HepG2 (cell line): ENCODE measurements at regions not wholly inside any gene's neighbourhood (a gene's known extent, or its start where the extent isn't known, plus 50 kb on each side); places are given as distances from the start of the nearest gene placed in this dataset.

ENCODE experiments used
- ATAC-seq: fragments of 200-7000 bp; cut with Tn5 transposase; 3 replicates; pipeline ENCODE4 v1.9.1; 2020; ENCODE audit warnings: mild to moderate bottlenecking, moderate library complexity
- BruUV-seq: library from RNA; stranded (reverse); fragments of 400-500 nt; replicated peaks from 2 replicates; lab custom pipeline; 2021; lab: Mats Ljungman, UMichigan
- CTCF ChIA-PET: fragments of 300-600 bp; formaldehyde crosslinking; extraction: SDS; loops from one replicate; lab custom pipeline; 2021; ENCODE audit warnings: low total read pairs, inconsistent platforms, low intra/inter-chr PET ratio; lab: Yijun Ruan, JAX
- POLR2A ChIA-PET: fragments of 350-600 bp; sonication (Branson Sonifier 250); formaldehyde crosslinking; loops from one replicate; lab custom pipeline; 2020; ENCODE audit warnings: antibody characterized with exemption, inconsistent platforms; lab: Yijun Ruan, JAX
- DNase-seq: peaks from one replicate; pipeline ENCODE4 v3.0.0-alpha.2; 2015; ENCODE audit warnings: low spot score
- FAIRE-seq: peaks from 3 replicates; lab custom pipeline; 2011; peaks lifted over from hg19 to GRCh38; lab: Jason Lieb, UNC
- H2AFZ ChIP-seq: one replicate; pipeline ENCODE4 v1.6.1; 2011; ENCODE audit warnings: low read length, inconsistent platforms
- H3K27ac ChIP-seq: fragments of 300-600 bp; 3 replicates; pipeline ENCODE4 v1.8.0; 2011; ENCODE audit warnings: mixed run types, mild to moderate bottlenecking, mixed read lengths, low read length, inconsistent platforms; ENCODE audit not compliant: insufficient read depth; ENCODE audit errors: extremely low read length
- H3K27me3 ChIP-seq, 2 experiments: fragments of 200-600 bp in 1 of 2; 2 replicates in 1 of 2; 3 replicates in 1 of 2; pipeline versions ENCODE4 v1.6.0 to v1.8.0; 2011; ENCODE audit warnings: low read length in 2 of 2, mild to moderate bottlenecking in 2 of 2, moderate library complexity in 2 of 2, inconsistent platforms in 1 of 2; ENCODE audit not compliant: insufficient read depth in 2 of 2, control insufficient read depth in 1 of 2
- H3K36me3 ChIP-seq, 2 experiments: fragments of 200-600 bp in 1 of 2; replicated peaks in 1 of 2; 2 replicates in 1 of 2; 3 replicates in 1 of 2; pipeline versions ENCODE4 v1.5.1 to v1.8.0; 2011; ENCODE audit warnings: low read length in 2 of 2, inconsistent platforms in 1 of 2; ENCODE audit not compliant: insufficient read depth in 2 of 2, control insufficient read depth in 1 of 2
- H3K4me1 ChIP-seq: 2 replicates; pipeline ENCODE4 v1.5.1; 2012; ENCODE audit warnings: low read length, inconsistent platforms; ENCODE audit not compliant: insufficient read depth
- H3K4me2 ChIP-seq: 2 replicates; pipeline ENCODE4 v1.6.0; 2011; ENCODE audit warnings: low read depth, low read length, inconsistent platforms
- H3K4me3 ChIP-seq, 3 experiments: fragments of 200-600 bp in 1 of 3; sonication (generic), shearing (Covaris generic) in 1 of 3; replicated peaks in 1 of 3; 2 replicates each; pipeline ENCODE4 v1.5.1; 2011 to 2016; ENCODE audit warnings: low read length in 3 of 3, inconsistent platforms in 2 of 3, low read depth in 2 of 3, mild to moderate bottlenecking in 2 of 3, control low read depth in 1 of 3, mixed read lengths in 1 of 3; ENCODE audit not compliant: insufficient read depth in 1 of 3
- H3K79me2 ChIP-seq: one replicate; pipeline ENCODE4 v1.6.1; 2011; ENCODE audit warnings: low read length, inconsistent platforms; ENCODE audit not compliant: insufficient read depth
- H3K9ac ChIP-seq: 2 replicates; pipeline ENCODE4 v1.6.0; 2011; ENCODE audit warnings: mild to moderate bottlenecking, low read depth, low read length, inconsistent platforms; ENCODE audit not compliant: insufficient read depth
- H3K9me3 ChIP-seq: 2 replicates; pipeline ENCODE4 v1.5.1; 2012; ENCODE audit warnings: mild to moderate bottlenecking, low read length
- H4K20me1 ChIP-seq: 2 replicates; pipeline ENCODE4 v1.6.0; 2011; ENCODE audit warnings: inconsistent platforms, mild to moderate bottlenecking, low read length, moderate library complexity; ENCODE audit not compliant: insufficient read depth
- CCDC6 ChIP-seq: sonication (generic); formaldehyde crosslinking; IDR thresholded peaks from 2 replicates; pipeline ENCODE4 v1.8.1; 2022; ENCODE audit warnings: mild to moderate bottlenecking, missing genetic modification reagents, moderate library complexity
- CENPT ChIP-seq: sonication (generic); formaldehyde crosslinking; IDR thresholded peaks from 2 replicates; pipeline ENCODE4 v1.8.0; 2022; ENCODE audit warnings: low read depth, mild to moderate bottlenecking, moderate library complexity, missing genetic modification reagents
- FOXP1 ChIP-seq, 2 experiments: fragments of 450-650 bp in 1 of 2; IDR thresholded peaks; 2 replicates each; pipeline ENCODE4 v1.6.1; 2017 to 2018; ENCODE audit warnings: antibody characterized with exemption in 1 of 2
- ZNF501 ChIP-seq: sonication (generic); formaldehyde crosslinking; IDR thresholded peaks from 2 replicates; pipeline ENCODE4 v1.5.1; 2020; ENCODE audit warnings: mild to moderate bottlenecking, moderate library complexity, missing genetic modification reagents
- ZNF670 ChIP-seq: sonication (generic); formaldehyde crosslinking; IDR thresholded peaks from 2 replicates; pipeline ENCODE4 v1.8.0; 2022; ENCODE audit warnings: mild to moderate bottlenecking, missing genetic modification reagents, borderline replicate concordance
- WGBS: methylation state at CpG from one replicate; pipeline ENCODE4 v1.1.6; 2017; ENCODE audit warnings: low lambda C conversion rate; 5-methylcytosine and 5-hydroxymethylcytosine counted together
- in situ Hi-C: cut with HindIII; loops from 2 replicates; pipeline ENCODE4 v1.10.0; 2017; ENCODE audit warnings: low pct_unique_long_range_greater_than_20kb; ENCODE audit not compliant: extremely low pct_ligation_motif_present
- intact Hi-C: fragments of 100-400 bp; cut with micrococcal nuclease; formaldehyde crosslinking; loops from one replicate; pipeline ENCODE4 v1.10.0; 2022; ENCODE audit not compliant: unreplicated experiment
- TF ChIP-seq, protein P1 (sequence below): sonication (generic); formaldehyde crosslinking; IDR thresholded peaks from 2 replicates; pipeline ENCODE4 v1.4.0; 2020; ENCODE audit warnings: missing genetic modification reagents

DNA sequence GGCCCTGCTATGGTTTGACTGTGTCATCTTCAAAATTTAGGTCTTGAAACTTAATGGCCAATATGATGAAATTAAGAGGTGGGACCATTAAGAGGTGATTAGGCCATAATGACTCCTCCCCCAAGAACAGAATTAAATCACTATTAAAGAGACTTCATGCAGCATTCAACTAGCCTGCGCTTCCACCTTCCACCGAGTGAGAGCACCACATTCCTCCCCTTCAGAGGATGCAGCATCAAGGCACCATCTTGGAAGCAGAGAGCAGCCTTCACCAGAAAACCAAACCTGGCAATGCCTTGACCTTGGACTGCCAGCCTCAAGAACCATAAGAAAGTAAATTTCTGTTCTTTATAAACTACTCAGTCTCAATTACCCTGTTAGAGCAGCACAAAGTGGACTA is 371.1 kb upstream of the NFE2L3 start:
- H3K9ac ChIP-seq: no peak overlapping the region
- no peaks in the 10 kb centered on the region for H3K27me3 ChIP-seq
- no peak for DNase-seq
- no TSS peak for BruUV-seq
- no peak overlapping the region for H3K4me3 ChIP-seq
- no peaks in the 10 kb centered on the region for H3K9me3 ChIP-seq
- no peak overlapping the region for H3K4me2 ChIP-seq
- WGBS: 28% methylated on average over 2 of the region's 2 CpGs
- intact Hi-C loops (no loop called here), in situ Hi-C loops (no loop called here)
- TF ChIP-seq ZNF670 (CRISPR knock-in tag): no peak
- TF ChIP-seq, protein P1, sequence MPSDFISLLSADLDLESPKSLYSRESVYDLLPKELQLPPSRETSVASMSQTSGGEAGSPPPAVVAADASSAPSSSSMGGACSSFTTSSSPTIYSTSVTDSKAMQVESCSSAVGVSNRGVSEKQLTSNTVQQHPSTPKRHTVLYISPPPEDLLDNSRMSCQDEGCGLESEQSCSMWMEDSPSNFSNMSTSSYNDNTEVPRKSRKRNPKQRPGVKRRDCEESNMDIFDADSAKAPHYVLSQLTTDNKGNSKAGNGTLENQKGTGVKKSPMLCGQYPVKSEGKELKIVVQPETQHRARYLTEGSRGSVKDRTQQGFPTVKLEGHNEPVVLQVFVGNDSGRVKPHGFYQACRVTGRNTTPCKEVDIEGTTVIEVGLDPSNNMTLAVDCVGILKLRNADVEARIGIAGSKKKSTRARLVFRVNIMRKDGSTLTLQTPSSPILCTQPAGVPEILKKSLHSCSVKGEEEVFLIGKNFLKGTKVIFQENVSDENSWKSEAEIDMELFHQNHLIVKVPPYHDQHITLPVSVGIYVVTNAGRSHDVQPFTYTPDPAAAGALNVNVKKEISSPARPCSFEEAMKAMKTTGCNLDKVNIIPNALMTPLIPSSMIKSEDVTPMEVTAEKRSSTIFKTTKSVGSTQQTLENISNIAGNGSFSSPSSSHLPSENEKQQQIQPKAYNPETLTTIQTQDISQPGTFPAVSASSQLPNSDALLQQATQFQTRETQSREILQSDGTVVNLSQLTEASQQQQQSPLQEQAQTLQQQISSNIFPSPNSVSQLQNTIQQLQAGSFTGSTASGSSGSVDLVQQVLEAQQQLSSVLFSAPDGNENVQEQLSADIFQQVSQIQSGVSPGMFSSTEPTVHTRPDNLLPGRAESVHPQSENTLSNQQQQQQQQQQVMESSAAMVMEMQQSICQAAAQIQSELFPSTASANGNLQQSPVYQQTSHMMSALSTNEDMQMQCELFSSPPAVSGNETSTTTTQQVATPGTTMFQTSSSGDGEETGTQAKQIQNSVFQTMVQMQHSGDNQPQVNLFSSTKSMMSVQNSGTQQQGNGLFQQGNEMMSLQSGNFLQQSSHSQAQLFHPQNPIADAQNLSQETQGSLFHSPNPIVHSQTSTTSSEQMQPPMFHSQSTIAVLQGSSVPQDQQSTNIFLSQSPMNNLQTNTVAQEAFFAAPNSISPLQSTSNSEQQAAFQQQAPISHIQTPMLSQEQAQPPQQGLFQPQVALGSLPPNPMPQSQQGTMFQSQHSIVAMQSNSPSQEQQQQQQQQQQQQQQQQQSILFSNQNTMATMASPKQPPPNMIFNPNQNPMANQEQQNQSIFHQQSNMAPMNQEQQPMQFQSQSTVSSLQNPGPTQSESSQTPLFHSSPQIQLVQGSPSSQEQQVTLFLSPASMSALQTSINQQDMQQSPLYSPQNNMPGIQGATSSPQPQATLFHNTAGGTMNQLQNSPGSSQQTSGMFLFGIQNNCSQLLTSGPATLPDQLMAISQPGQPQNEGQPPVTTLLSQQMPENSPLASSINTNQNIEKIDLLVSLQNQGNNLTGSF: no peak
- no peak for TF ChIP-seq ZNF501 (CRISPR knock-in tag)
- TF ChIP-seq CCDC6 (CRISPR knock-in tag): no peak
- no peak for TF ChIP-seq FOXP1 (IDR thresholded peaks at IDR 0.05)
- TF ChIP-seq FOXP1 (CRISPR knock-in tag; IDR thresholded peaks at IDR 0.05): no peak
- TF ChIP-seq CENPT (CRISPR knock-in tag): no peak
- no peak overlapping the region for H3K27ac ChIP-seq
- H2AFZ ChIP-seq: no peak overlapping the region
- no peaks in the 10 kb centered on the region for H3K4me1 ChIP-seq
- POLR2A ChIA-PET: no interaction called here
- H3K36me3 ChIP-seq: no peaks in the 10 kb centered on the region
- CTCF ChIA-PET: no interaction called here
- H4K20me1 ChIP-seq: no peaks in the 10 kb centered on the region
- no peak for ATAC-seq
- H3K79me2 ChIP-seq: no peaks in the 10 kb centered on the region
- FAIRE-seq: no peak
